Esophagus muscularis mucosa (tissue), 4 donors: ENCODE measurements at regions not wholly inside any gene's neighbourhood (a gene's known extent, or its start where the extent isn't known, plus 50 kb on each side); places are given as distances from the start of the nearest gene placed in this dataset.

Experiments used
- DNase-seq: peaks from one replicate; pipeline ENCODE4 v3.0.0-alpha.2; 2017; ENCODE audit errors: extremely low spot score
- H3K27ac ChIP-seq, 4 donors: fragments of 200-600 bp; sonication (generic); replicated peaks in 1 of 4; 1 replicate in 3 of 4; 2 replicates in 1 of 4; pipeline ENCODE4 v1.5.1; 2016 to 2019; ENCODE audit warnings: mild to moderate bottlenecking in 1 of 4
- H3K27me3 ChIP-seq, 4 donors: fragments of 200-600 bp; sonication (generic); one replicate each; pipeline versions ENCODE4 v1.5.1 to v1.6.0; 2016 to 2019
- H3K36me3 ChIP-seq, 4 donors: fragments of 200-600 bp; sonication (generic); one replicate each; pipeline ENCODE4 v1.5.1; 2016 to 2019
- H3K4me1 ChIP-seq, 4 donors: fragments of 200-600 bp; sonication (generic); one replicate each; pipeline ENCODE4 v1.5.1; 2016 to 2019
- H3K4me3 ChIP-seq, 4 donors: fragments of 200-600 bp; sonication (generic); 1 replicate in 2 of 4; 2 replicates in 2 of 4; pipeline ENCODE4 v1.5.1; 2016 to 2019; ENCODE audit warnings: mild to moderate bottlenecking in 4 of 4, moderate library complexity in 1 of 4
- H3K9me3 ChIP-seq, 4 donors: fragments of 200-600 bp; sonication (generic); 1 replicate in 3 of 4; 2 replicates in 1 of 4; pipeline ENCODE4 v1.5.1; 2016 to 2019
- CTCF ChIP-seq, 3 experiments: fragments of 200-600 bp in 2 of 3; fragments of 450-650 bp in 1 of 3; sonication (generic) in 2 of 3; IDR thresholded peaks; one replicate each; pipeline ENCODE4 v1.5.1; 2017 to 2019; ENCODE audit warnings: antibody characterized with exemption in 3 of 3, mild to moderate bottlenecking in 2 of 3, moderate library complexity in 1 of 3
- EP300 ChIP-seq: sonication (generic); formaldehyde crosslinking; IDR thresholded peaks from one replicate; pipeline ENCODE4 v1.6.1; 2017; ENCODE audit warnings: antibody characterized with exemption
- POLR2A ChIP-seq: fragments of 450-650 bp; IDR thresholded peaks from one replicate; pipeline ENCODE4 v1.6.1; 2017; ENCODE audit warnings: antibody characterized with exemption, moderate library complexity, mild to moderate bottlenecking, low read depth
- POLR2AphosphoS5 ChIP-seq, 2 donors: sonication (generic); formaldehyde crosslinking; IDR thresholded peaks; one replicate each; pipeline ENCODE4 v1.6.1; 2017; ENCODE audit warnings: antibody characterized with exemption in 2 of 2
- WGBS: methylation state at CpG from one replicate; pipeline ENCODE4 v1.1.5; 2018; 5-methylcytosine and 5-hydroxymethylcytosine counted together
- intact Hi-C: fragments of 100-400 bp; cut with DNase I; formaldehyde crosslinking; loops from one replicate; pipeline ENCODE4 v1.15.1; 2023

GRCh38 chr21:28538987-28539622 is 453.6 kb downstream of the LTN1 start:
- Histone ChIP-seq H3K36me3 (no peaks in the 10 kb centered on the region), H3K27ac (no peak overlapping the region), H3K9me3 (no peaks in the 10 kb centered on the region), H3K4me3 (no peak overlapping the region), H3K4me1 (peaks cover 0 to 8% (median 0%) of the 10 kb centered on the region in 4 donors), H3K27me3 (no peaks in the 10 kb centered on the region)
- 70% methylated on average over 3 of the region's 3 CpGs for WGBS
- no peak for DNase-seq
- TF ChIP-seq EP300 (no peak), CTCF (IDR thresholded peaks at IDR 0.05) (no peak), POLR2AphosphoS5 (IDR thresholded peaks at IDR 0.05) (no peak), POLR2A (no peak)
- intact Hi-C loops, result no loop called here

GRCh38 chr21:28537371-28538079 is 455.2 kb downstream of the LTN1 start:
- Histone ChIP-seq H3K36me3 (no peaks in the 10 kb centered on the region), H3K27me3 (no peaks in the 10 kb centered on the region), H3K4me3 (no peak overlapping the region), H3K4me1 (peaks cover 0 to 4% (median 0%) of the 10 kb centered on the region in 4 donors), H3K27ac (no peak overlapping the region), H3K9me3 (no peaks in the 10 kb centered on the region)
- intact Hi-C loops, result no loop called here
- no peak for TF ChIP-seq EP300
- no peak for TF ChIP-seq CTCF (IDR thresholded peaks at IDR 0.05)
- no peak for TF ChIP-seq POLR2A
- no peak for TF ChIP-seq POLR2AphosphoS5 (IDR thresholded peaks at IDR 0.05)
- no peak for DNase-seq
- WGBS, result 48% methylated on average over 4 of the region's 4 CpGs

- Histone ChIP-seq H3K9me3 (no peaks in the 10 kb centered on the region), H3K36me3 (no peaks in the 10 kb centered on the region), H3K27ac (no peak overlapping the region), H3K4me3 (no peak overlapping the region), H3K27me3 (no peaks in the 10 kb centered on the region), H3K4me1 (no peaks in the 10 kb centered on the region)
- TF ChIP-seq CTCF (IDR thresholded peaks at IDR 0.05) (no peak), POLR2A (no peak), POLR2AphosphoS5 (IDR thresholded peaks at IDR 0.05) (no peak), EP300 (no peak)
- no peak for DNase-seq
- intact Hi-C loops, result no loop called here
These were observed 460.2 kb downstream of the LTN1 start for GRCh38 chr21:28532446-28532845.

GRCh38 chr21:28523367-28523766 is 469.3 kb downstream of the LTN1 start:
- Histone ChIP-seq H3K4me3 (no peak overlapping the region), H3K9me3 (no peaks in the 10 kb centered on the region), H3K27ac (no peak overlapping the region), H3K4me1 (peaks cover 0 to 14% (median 10%) of the 10 kb centered on the region in 4 donors), H3K36me3 (no peaks in the 10 kb centered on the region), H3K27me3 (no peaks in the 10 kb centered on the region)
- WGBS, result 82% methylated on average over 2 of the region's 2 CpGs
- intact Hi-C loops, result no loop called here
- no peak for TF ChIP-seq CTCF (IDR thresholded peaks at IDR 0.05)
- TF ChIP-seq POLR2A, result no peak
- TF ChIP-seq POLR2AphosphoS5 (IDR thresholded peaks at IDR 0.05), result no peak
- TF ChIP-seq EP300, result no peak
- DNase-seq, result no peak
